Nephron progenitor cell (in vitro differentiated cells): ENCODE measurements at regions not wholly inside any gene's neighbourhood (a gene's known extent, or its start where the extent isn't known, plus 50 kb on each side); places are given as distances from the start of the nearest gene placed in this dataset.

Experiments
- DNase-seq: peaks from one replicate; pipeline ENCODE4 v3.0.0; 2021
- H3K27ac Mint-ChIP-seq: 2 replicates; pipeline ENCODE4 v1.8.0; 2021; ENCODE audit warnings: mild to moderate bottlenecking, moderate library complexity, mixed read lengths
- H3K27me3 Mint-ChIP-seq: 2 replicates; pipeline ENCODE4 v1.8.0; 2021; ENCODE audit warnings: mild to moderate bottlenecking, low read depth, mixed read lengths; ENCODE audit not compliant: poor library complexity
- H3K36me3 Mint-ChIP-seq: 2 replicates; pipeline ENCODE4 v1.8.0; 2021; ENCODE audit warnings: low read depth, mixed read lengths
- H3K4me1 Mint-ChIP-seq: 2 replicates; pipeline ENCODE4 v1.8.0; 2021; ENCODE audit warnings: mixed read lengths
- H3K4me3 Mint-ChIP-seq: 2 replicates; pipeline ENCODE4 v1.8.0; 2021; ENCODE audit warnings: mild to moderate bottlenecking, moderate library complexity, mixed read lengths
- H3K9me3 Mint-ChIP-seq: 2 replicates; pipeline ENCODE4 v1.8.0; 2021; ENCODE audit warnings: mild to moderate bottlenecking, moderate library complexity, mixed read lengths
- TF ChIP-seq, protein P1 (sequence below): fragments of 200-600 bp; sonication (generic); IDR thresholded peaks from 2 replicates; pipeline ENCODE4 v1.5.0; 2021; ENCODE audit warnings: antibody characterized with exemption

DNA sequence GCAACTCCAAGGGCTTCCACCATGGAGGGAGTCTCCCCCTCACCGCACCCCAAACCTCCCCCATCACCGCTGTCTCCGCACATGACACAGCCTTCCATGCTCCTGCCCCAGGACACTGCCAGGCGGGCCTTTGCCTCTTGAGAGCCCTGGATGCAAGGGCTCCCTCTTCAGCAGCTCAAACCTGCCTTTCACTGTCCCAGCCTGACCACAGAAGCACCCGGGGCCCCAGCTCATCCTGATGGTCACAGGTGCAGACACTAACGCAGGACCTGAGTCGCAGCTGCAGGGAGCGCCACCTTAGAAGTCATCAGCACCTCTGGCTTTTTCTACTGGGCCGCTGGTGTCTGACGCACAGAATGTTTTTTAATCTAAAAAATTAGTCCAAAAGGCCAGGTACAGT is 54.0 kb downstream of the SYNE3 start:
- DNase-seq = no peak
- Mint-ChIP-seq H3K4me1 (peaks cover 19% of the 10 kb centered on the region), H3K27ac (no peak overlapping the region), H3K27me3 (peaks cover 56% of the 10 kb centered on the region), H3K4me3 (no peak overlapping the region), H3K9me3 (no peaks in the 10 kb centered on the region), H3K36me3 (no peaks in the 10 kb centered on the region)
- TF ChIP-seq, protein P1, sequence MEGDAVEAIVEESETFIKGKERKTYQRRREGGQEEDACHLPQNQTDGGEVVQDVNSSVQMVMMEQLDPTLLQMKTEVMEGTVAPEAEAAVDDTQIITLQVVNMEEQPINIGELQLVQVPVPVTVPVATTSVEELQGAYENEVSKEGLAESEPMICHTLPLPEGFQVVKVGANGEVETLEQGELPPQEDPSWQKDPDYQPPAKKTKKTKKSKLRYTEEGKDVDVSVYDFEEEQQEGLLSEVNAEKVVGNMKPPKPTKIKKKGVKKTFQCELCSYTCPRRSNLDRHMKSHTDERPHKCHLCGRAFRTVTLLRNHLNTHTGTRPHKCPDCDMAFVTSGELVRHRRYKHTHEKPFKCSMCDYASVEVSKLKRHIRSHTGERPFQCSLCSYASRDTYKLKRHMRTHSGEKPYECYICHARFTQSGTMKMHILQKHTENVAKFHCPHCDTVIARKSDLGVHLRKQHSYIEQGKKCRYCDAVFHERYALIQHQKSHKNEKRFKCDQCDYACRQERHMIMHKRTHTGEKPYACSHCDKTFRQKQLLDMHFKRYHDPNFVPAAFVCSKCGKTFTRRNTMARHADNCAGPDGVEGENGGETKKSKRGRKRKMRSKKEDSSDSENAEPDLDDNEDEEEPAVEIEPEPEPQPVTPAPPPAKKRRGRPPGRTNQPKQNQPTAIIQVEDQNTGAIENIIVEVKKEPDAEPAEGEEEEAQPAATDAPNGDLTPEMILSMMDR = no peak

DNA sequence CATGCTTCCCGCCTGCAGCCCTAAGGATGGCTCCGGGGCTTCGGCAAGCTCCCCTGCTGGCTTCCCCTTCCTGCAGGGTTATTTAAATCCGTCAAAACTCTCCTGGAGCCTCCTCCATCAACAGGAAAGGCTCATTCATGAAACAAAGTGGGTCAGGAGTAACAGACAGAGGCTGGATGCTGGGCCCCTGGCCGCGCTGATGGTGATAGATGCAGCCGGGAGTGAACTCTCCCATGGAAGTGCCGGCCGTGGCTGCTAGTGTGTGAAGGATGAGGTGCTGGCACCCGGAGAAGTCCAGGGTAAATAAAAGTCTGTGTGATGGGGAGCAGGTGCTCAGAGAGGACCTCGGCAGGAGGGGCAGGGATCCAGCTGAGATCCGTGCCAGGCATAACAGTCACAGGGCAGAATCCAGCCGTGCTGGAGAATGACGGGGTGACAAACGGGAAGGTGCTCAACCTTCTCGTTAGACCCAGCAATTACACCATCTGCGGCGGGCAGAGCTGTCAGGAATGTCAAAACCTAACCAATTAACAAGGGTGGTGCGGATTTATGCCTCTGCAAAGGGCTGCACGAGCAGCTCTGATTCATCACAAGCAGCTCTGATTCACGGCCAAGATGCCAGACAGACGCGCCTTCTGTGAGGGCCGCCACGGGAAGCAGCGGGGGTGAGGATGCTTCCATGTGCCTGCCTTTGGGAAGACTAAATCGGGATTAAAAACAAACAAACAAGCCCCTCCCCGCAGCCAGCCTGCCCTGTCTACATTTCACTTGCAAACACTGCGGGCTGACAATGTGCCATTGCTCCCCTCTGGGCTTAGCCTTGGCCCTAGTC is 55.6 kb downstream of the SYNE3 start:
- Mint-ChIP-seq H3K27ac (no peak overlapping the region), H3K4me3 (peak overlapping the region; percentile 68), H3K36me3 (no peaks in the 10 kb centered on the region), H3K9me3 (no peaks in the 10 kb centered on the region), H3K27me3 (peaks cover 56% of the 10 kb centered on the region), H3K4me1 (peaks cover 19% of the 10 kb centered on the region)
- peak; percentile 25 for DNase-seq
- TF ChIP-seq, protein P1 = no peak

DNA sequence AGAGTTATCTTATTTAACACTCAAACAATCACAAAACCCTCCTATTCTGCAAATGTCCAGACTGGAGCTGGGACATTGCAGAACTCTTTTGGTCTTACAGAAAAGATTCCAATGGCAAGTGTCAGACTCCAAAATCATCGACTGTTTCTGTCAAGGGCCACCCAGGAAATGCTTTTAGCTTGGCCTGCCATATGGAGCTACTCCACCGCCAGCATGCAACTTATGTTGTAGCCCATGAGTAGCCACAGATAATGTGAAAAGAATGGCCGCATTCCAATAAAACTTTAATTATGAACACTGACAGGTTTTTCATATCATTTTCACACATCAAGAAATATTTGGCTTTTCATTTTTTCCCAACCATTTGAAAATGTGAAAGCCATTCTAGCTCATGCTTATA is 57.5 kb downstream of the SYNE3 start:
- H3K9me3 Mint-ChIP-seq = no peaks in the 10 kb centered on the region
- H3K27ac Mint-ChIP-seq = no peak overlapping the region
- peaks cover 15% of the 10 kb centered on the region for H3K4me1 Mint-ChIP-seq

DNA sequence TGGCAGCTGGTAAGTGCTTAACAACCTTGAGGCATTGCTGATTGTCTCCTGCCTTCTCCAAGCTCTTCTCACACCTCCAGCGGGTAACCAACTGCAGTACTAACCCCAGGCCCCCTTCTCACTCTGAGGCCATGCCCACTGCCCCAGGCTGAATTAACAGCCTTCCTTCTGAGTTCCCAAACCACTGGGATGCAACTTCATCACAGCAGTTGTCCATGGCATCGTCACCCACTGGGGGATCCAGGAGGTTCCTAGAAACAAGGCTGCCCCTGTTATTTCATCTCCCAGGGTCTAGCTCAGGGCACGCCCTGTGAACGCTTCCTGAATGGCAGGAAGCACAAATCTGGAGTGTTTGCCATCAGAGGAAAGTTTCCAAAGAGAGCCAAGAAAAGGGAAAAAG is 58.0 kb downstream of the SYNE3 start:
- Mint-ChIP-seq H3K27me3 (peaks cover 62% of the 10 kb centered on the region), H3K27ac (no peak overlapping the region), H3K36me3 (no peaks in the 10 kb centered on the region), H3K9me3 (no peaks in the 10 kb centered on the region), H3K4me1 (peaks cover 13% of the 10 kb centered on the region), H3K4me3 (no peak overlapping the region)
- no peak for DNase-seq
- TF ChIP-seq, protein P1 = no peak

More for the DNA sequence above, 57.5 kb downstream of the SYNE3 start:
- no peaks in the 10 kb centered on the region for H3K36me3 Mint-ChIP-seq
- peaks cover 66% of the 10 kb centered on the region for H3K27me3 Mint-ChIP-seq
- H3K4me3 Mint-ChIP-seq = no peak overlapping the region
- no peak for DNase-seq
- TF ChIP-seq, protein P1 = no peak

DNA sequence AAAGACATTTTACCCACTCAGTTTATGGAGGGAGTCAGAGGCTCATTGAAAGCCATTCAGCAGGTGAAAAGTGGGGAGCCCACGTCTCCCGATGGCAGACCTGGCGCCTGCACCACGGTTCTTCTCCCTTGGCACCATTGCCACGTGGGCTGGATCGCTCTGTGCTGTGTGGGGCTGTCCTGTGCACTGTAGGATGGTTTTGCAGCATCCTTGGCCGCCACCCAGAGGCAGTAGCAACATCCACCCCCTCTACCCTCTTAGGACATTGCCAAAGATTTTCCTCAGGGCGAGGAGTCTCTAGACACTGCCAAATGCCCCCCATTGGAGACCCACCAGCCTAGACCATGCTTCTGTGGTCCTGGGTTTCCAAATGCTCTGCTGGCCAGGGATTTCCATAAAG is 60.2 kb downstream of the SYNE3 start:
- H3K27ac Mint-ChIP-seq = no peak overlapping the region
- no peak overlapping the region for H3K4me3 Mint-ChIP-seq
- H3K36me3 Mint-ChIP-seq = no peaks in the 10 kb centered on the region
- peaks cover 45% of the 10 kb centered on the region for H3K27me3 Mint-ChIP-seq
- TF ChIP-seq, protein P1 = no peak
- DNase-seq = no peak
- peaks cover 22% of the 10 kb centered on the region for H3K4me1 Mint-ChIP-seq
- no peaks in the 10 kb centered on the region for H3K9me3 Mint-ChIP-seq

DNA sequence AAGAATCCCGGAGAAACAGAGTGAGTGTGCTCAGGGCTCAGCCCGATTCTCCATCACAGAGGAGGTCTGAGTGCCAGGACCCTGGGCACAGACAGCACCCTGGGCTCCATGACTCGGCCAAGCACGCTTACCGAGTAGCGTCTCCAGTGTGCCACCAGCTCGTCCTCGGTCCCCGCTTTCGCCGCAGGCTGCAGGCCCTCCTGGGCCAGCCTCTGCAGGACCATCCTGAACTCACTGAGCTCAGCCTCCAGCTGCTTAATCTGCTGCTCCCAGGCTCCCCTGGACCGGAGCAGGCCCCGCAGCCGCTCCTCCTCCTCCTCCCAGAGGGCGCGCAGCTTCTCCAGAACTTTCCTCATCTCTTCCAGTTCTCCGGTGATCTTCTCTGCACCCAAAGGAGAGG is 61.2 kb downstream of the SYNE3 start:
- H3K27ac Mint-ChIP-seq = no peak overlapping the region
- H3K36me3 Mint-ChIP-seq = no peaks in the 10 kb centered on the region
- H3K4me3 Mint-ChIP-seq = no peak overlapping the region
- no peaks in the 10 kb centered on the region for H3K9me3 Mint-ChIP-seq
- DNase-seq = no peak
- peaks cover 35% of the 10 kb centered on the region for H3K27me3 Mint-ChIP-seq
- TF ChIP-seq, protein P1 = no peak
- H3K4me1 Mint-ChIP-seq = peaks cover 19% of the 10 kb centered on the region
